ENCODE measurements at regions not wholly inside any gene's neighbourhood (a gene's known extent, or its start where the extent isn't known, plus 50 kb on each side); places are given as distances from the start of the nearest gene placed in this dataset.

DNA sequence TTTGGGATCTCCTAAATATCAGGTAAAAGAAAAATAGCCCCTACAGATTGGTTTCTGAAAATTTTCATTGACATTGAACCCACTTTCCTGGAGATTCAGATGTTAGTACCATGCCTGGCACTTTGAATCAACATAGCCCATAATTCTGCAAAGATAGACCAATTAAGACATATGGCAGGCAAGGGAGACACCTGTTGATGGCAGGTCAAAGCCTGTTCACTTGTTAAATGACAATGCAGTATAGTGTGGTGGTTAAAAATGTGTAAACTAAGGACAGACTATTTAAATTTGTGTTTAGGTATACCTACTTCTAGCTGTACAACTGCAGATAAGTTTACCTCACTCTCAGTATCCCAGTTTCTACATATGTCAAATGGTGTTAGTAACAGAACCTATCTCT lies 178.1 kb upstream of the MMADHC start:
- TF ChIP-seq GATA2 (IDR thresholded peaks at IDR 0.05; ENCODE audit: insufficient read depth, insufficient read length, low read depth, low read length): no peak
- no peak for TF ChIP-seq MYC (IDR thresholded peaks at IDR 0.05; ENCODE audit: low read depth, low read length)
- no peak for TF ChIP-seq FOS (IDR thresholded peaks at IDR 0.05; ENCODE audit: borderline replicate concordance, insufficient read depth, low read length)
- no peak for TF ChIP-seq POLR2AphosphoS5 (IDR thresholded peaks at IDR 0.05; ENCODE audit: insufficient read depth, low read depth, low read length)
- H3K4me2 ChIP-seq (ENCODE audit: insufficient read depth, low read length): no peak overlapping the region
- H3K9me1 ChIP-seq (replicated peaks; ENCODE audit: control insufficient read depth, extremely low read depth, insufficient read depth, low read length): no peaks in the 10 kb centered on the region
- H3K4me3 ChIP-seq (replicated peaks in 1 of 3; ENCODE audit: insufficient read depth in 1 of 3, low read depth in 1 of 3, low read length in 3 of 3): no peak overlapping the region
- H3K9me3 ChIP-seq (replicated peaks; ENCODE audit: control insufficient read depth, insufficient read depth, low read length): no peaks in the 10 kb centered on the region
- FAIRE-seq: no peak
- BruUV-seq (replicated peaks): no TSS peak
- intact Hi-C loops (cut with micrococcal nuclease) (loop anchor here (2.0 kb wide), 1 partner anchor 25 kb away; no protein-coding TSS in a partner anchor), dilution Hi-C loops (cut with MboI; ENCODE audit: extremely low pct_ligation_motif_present, low sequenced_read_pairs) (no loop called here)
- POLR2A ChIA-PET: no interaction called here
- CTCF ChIA-PET: no interaction called here
- no peak overlapping the region for H3K27ac ChIP-seq (ENCODE audit: insufficient read depth, low read depth, low read length)
- H2AFZ ChIP-seq (ENCODE audit: low read depth, low read length): no peak overlapping the region
- no peaks in the 10 kb centered on the region for H3K36me3 ChIP-seq (ENCODE audit: control insufficient read depth in 2 of 2, extremely low read depth in 1 of 2, insufficient read depth in 2 of 2, low read length in 2 of 2)
- no peaks in the 10 kb centered on the region for H3K27me3 ChIP-seq (ENCODE audit: control insufficient read depth in 2 of 2, insufficient read depth in 2 of 2, low read length in 2 of 2)
- no peak for DNase-seq (ENCODE audit: low read depth, low spot score)
- peaks cover 23% of the 10 kb centered on the region for H3K4me1 ChIP-seq (ENCODE audit: control insufficient read depth, extremely low read depth, insufficient read depth, low read length)
- H3K9ac ChIP-seq (replicated peaks; ENCODE audit: extremely low read depth, insufficient read depth, low read length): no peak overlapping the region
- no peaks in the 10 kb centered on the region for H3K79me2 ChIP-seq (ENCODE audit: control insufficient read depth, insufficient read depth, low read length)
- H4K20me1 ChIP-seq (replicated peaks; ENCODE audit: control insufficient read depth, extremely low read depth, insufficient read depth, low read length): no peaks in the 10 kb centered on the region

DNA sequence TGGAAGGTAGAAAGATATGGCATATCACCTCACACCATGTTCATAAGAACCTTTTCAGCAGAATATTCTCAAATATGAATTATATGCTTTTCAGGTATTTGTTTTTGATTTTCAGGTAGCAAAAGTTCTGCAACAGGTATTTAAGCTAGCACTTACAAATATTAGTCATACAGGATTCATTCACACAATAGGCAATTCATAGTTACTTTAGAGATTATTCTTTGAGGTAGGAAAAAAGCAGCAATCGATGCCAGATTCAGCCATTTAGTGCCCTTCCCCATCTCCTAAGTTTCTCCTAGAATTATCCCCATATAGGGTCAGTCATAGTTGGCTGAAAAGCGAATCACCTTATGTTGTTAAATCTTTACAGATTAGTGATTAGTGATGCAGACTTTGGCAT lies 177.4 kb upstream of the MMADHC start:
- BruUV-seq (replicated peaks): no TSS peak
- Histone ChIP-seq H3K9ac (replicated peaks; ENCODE audit: extremely low read depth, insufficient read depth, low read length) (no peak overlapping the region), H4K20me1 (replicated peaks; ENCODE audit: control insufficient read depth, extremely low read depth, insufficient read depth, low read length) (no peaks in the 10 kb centered on the region), H3K4me2 (ENCODE audit: insufficient read depth, low read length) (no peak overlapping the region), H3K9me3 (replicated peaks; ENCODE audit: control insufficient read depth, insufficient read depth, low read length) (no peaks in the 10 kb centered on the region), H2AFZ (ENCODE audit: low read depth, low read length) (no peak overlapping the region), H3K4me1 (ENCODE audit: control insufficient read depth, extremely low read depth, insufficient read depth, low read length) (peaks cover 20% of the 10 kb centered on the region), H3K27me3 (ENCODE audit: control insufficient read depth in 2 of 2, insufficient read depth in 2 of 2, low read length in 2 of 2) (no peaks in the 10 kb centered on the region), H3K9me1 (replicated peaks; ENCODE audit: control insufficient read depth, extremely low read depth, insufficient read depth, low read length) (no peaks in the 10 kb centered on the region), H3K4me3 (replicated peaks in 1 of 3; ENCODE audit: insufficient read depth in 1 of 3, low read depth in 1 of 3, low read length in 3 of 3) (no peak overlapping the region), H3K36me3 (ENCODE audit: control insufficient read depth in 2 of 2, extremely low read depth in 1 of 2, insufficient read depth in 2 of 2, low read length in 2 of 2) (no peaks in the 10 kb centered on the region), H3K79me2 (ENCODE audit: control insufficient read depth, insufficient read depth, low read length) (no peaks in the 10 kb centered on the region), H3K27ac (ENCODE audit: insufficient read depth, low read depth, low read length) (no peak overlapping the region)
- intact Hi-C loops (cut with micrococcal nuclease) (no loop called here), dilution Hi-C loops (cut with MboI; ENCODE audit: extremely low pct_ligation_motif_present, low sequenced_read_pairs) (no loop called here)
- POLR2A ChIA-PET: no interaction called here
- DNase-seq (ENCODE audit: low read depth, low spot score) (no peak), FAIRE-seq (no peak)
- CTCF ChIA-PET: no interaction called here
- TF ChIP-seq MYC (IDR thresholded peaks at IDR 0.05; ENCODE audit: low read depth, low read length) (no peak), GATA2 (IDR thresholded peaks at IDR 0.05; ENCODE audit: insufficient read depth, insufficient read length, low read depth, low read length) (no peak), POLR2AphosphoS5 (IDR thresholded peaks at IDR 0.05; ENCODE audit: insufficient read depth, low read depth, low read length) (no peak)
